ENCODE measurements at regions not wholly inside any gene's neighbourhood (a gene's known extent, or its start where the extent isn't known, plus 50 kb on each side); places are given as distances from the start of the nearest gene placed in this dataset.

GRCh38 chr18:78717051-78717765 lies 262.4 kb upstream of the SALL3 start:
- no peak overlapping the region for H3K4me3 ChIP-seq (ENCODE audit: low read depth in 1 of 2, low read length in 2 of 2)
- no peak overlapping the region for H3K27ac ChIP-seq (ENCODE audit: low read length)
- H3K9me3 ChIP-seq (ENCODE audit: control insufficient read depth in 1 of 2, low read length in 2 of 2), result no peaks in the 10 kb centered on the region
- no peaks in the 10 kb centered on the region for H3K36me3 ChIP-seq (ENCODE audit: control insufficient read depth in 1 of 2, insufficient read depth in 2 of 2, low read length in 2 of 2)
- no peaks in the 10 kb centered on the region for H3K4me1 ChIP-seq (ENCODE audit: control insufficient read depth in 1 of 2, insufficient read depth in 2 of 2, low read length in 2 of 2)
- H3K27me3 ChIP-seq (ENCODE audit: low read depth, low read length), result no peaks in the 10 kb centered on the region

GRCh38 chr18:78717766-78718150 lies 261.9 kb upstream of the SALL3 start:
- no peaks in the 10 kb centered on the region for H3K9me3 ChIP-seq (ENCODE audit: control insufficient read depth in 1 of 2, low read length in 2 of 2)
- no peaks in the 10 kb centered on the region for H3K4me1 ChIP-seq (ENCODE audit: control insufficient read depth in 1 of 2, insufficient read depth in 2 of 2, low read length in 2 of 2)
- H3K27ac ChIP-seq (ENCODE audit: low read length), result no peak overlapping the region
- H3K36me3 ChIP-seq (ENCODE audit: control insufficient read depth in 1 of 2, insufficient read depth in 2 of 2, low read length in 2 of 2), result no peaks in the 10 kb centered on the region
- no peak overlapping the region for H3K4me3 ChIP-seq (ENCODE audit: low read depth in 1 of 2, low read length in 2 of 2)
- H3K27me3 ChIP-seq (ENCODE audit: low read depth, low read length), result no peaks in the 10 kb centered on the region

- Histone ChIP-seq H3K36me3 (ENCODE audit: control insufficient read depth in 1 of 2, insufficient read depth in 2 of 2, low read length in 2 of 2) (no peaks in the 10 kb centered on the region), H3K27ac (ENCODE audit: low read length) (no peak overlapping the region), H3K9me3 (ENCODE audit: control insufficient read depth in 1 of 2, low read length in 2 of 2) (no peaks in the 10 kb centered on the region)
These were observed 259.8 kb upstream of the SALL3 start for GRCh38 chr18:78719821-78720220.

GRCh38 chr18:78720456-78721237 lies 259.0 kb upstream of the SALL3 start:
- H3K9me3 ChIP-seq (ENCODE audit: control insufficient read depth in 1 of 2, low read length in 2 of 2), result no peaks in the 10 kb centered on the region
- H3K36me3 ChIP-seq (ENCODE audit: control insufficient read depth in 1 of 2, insufficient read depth in 2 of 2, low read length in 2 of 2), result no peaks in the 10 kb centered on the region
- H3K4me3 ChIP-seq (ENCODE audit: low read depth in 1 of 2, low read length in 2 of 2), result no peak overlapping the region
- H3K27ac ChIP-seq (ENCODE audit: low read length), result no peak overlapping the region
- no peaks in the 10 kb centered on the region for H3K4me1 ChIP-seq (ENCODE audit: control insufficient read depth in 1 of 2, insufficient read depth in 2 of 2, low read length in 2 of 2)
- no peaks in the 10 kb centered on the region for H3K27me3 ChIP-seq (ENCODE audit: low read depth, low read length)

More at GRCh38 chr18:78719821-78720220, 259.8 kb upstream of the SALL3 start:
- H3K4me1 ChIP-seq (ENCODE audit: control insufficient read depth in 1 of 2, insufficient read depth in 2 of 2, low read length in 2 of 2), result no peaks in the 10 kb centered on the region
- no peaks in the 10 kb centered on the region for H3K27me3 ChIP-seq (ENCODE audit: low read depth, low read length)
- H3K4me3 ChIP-seq (ENCODE audit: low read depth in 1 of 2, low read length in 2 of 2), result no peak overlapping the region

- no peak overlapping the region for H3K27ac ChIP-seq (ENCODE audit: low read length)
- H3K4me3 ChIP-seq (ENCODE audit: low read depth in 1 of 2, low read length in 2 of 2), result no peak overlapping the region
- no peaks in the 10 kb centered on the region for H3K9me3 ChIP-seq (ENCODE audit: control insufficient read depth in 1 of 2, low read length in 2 of 2)
- H3K36me3 ChIP-seq (ENCODE audit: control insufficient read depth in 1 of 2, insufficient read depth in 2 of 2, low read length in 2 of 2), result no peaks in the 10 kb centered on the region
- H3K4me1 ChIP-seq (ENCODE audit: control insufficient read depth in 1 of 2, insufficient read depth in 2 of 2, low read length in 2 of 2), result no peaks in the 10 kb centered on the region
- no peaks in the 10 kb centered on the region for H3K27me3 ChIP-seq (ENCODE audit: low read depth, low read length)
These were observed 258.3 kb upstream of the SALL3 start for GRCh38 chr18:78721238-78721875.

- no peaks in the 10 kb centered on the region for H3K9me3 ChIP-seq (ENCODE audit: control insufficient read depth in 1 of 2, low read length in 2 of 2)
- H3K4me3 ChIP-seq (ENCODE audit: low read depth in 1 of 2, low read length in 2 of 2), result no peak overlapping the region
- no peak overlapping the region for H3K27ac ChIP-seq (ENCODE audit: low read length)
- no peaks in the 10 kb centered on the region for H3K27me3 ChIP-seq (ENCODE audit: low read depth, low read length)
- no peaks in the 10 kb centered on the region for H3K36me3 ChIP-seq (ENCODE audit: control insufficient read depth in 1 of 2, insufficient read depth in 2 of 2, low read length in 2 of 2)
- H3K4me1 ChIP-seq (ENCODE audit: control insufficient read depth in 1 of 2, insufficient read depth in 2 of 2, low read length in 2 of 2), result no peaks in the 10 kb centered on the region
These were observed 257.6 kb upstream of the SALL3 start for GRCh38 chr18:78721981-78722380.

GRCh38 chr18:78722386-78722785 lies 257.2 kb upstream of the SALL3 start:
- H3K9me3 ChIP-seq (ENCODE audit: control insufficient read depth in 1 of 2, low read length in 2 of 2), result no peaks in the 10 kb centered on the region
- H3K4me3 ChIP-seq (ENCODE audit: low read depth in 1 of 2, low read length in 2 of 2), result no peak overlapping the region
- no peaks in the 10 kb centered on the region for H3K27me3 ChIP-seq (ENCODE audit: low read depth, low read length)
- no peaks in the 10 kb centered on the region for H3K4me1 ChIP-seq (ENCODE audit: control insufficient read depth in 1 of 2, insufficient read depth in 2 of 2, low read length in 2 of 2)
- H3K36me3 ChIP-seq (ENCODE audit: control insufficient read depth in 1 of 2, insufficient read depth in 2 of 2, low read length in 2 of 2), result no peaks in the 10 kb centered on the region
- no peak overlapping the region for H3K27ac ChIP-seq (ENCODE audit: low read length)

GRCh38 chr18:78722929-78723710 lies 256.5 kb upstream of the SALL3 start:
- Histone ChIP-seq H3K27me3 (ENCODE audit: low read depth, low read length) (no peaks in the 10 kb centered on the region), H3K4me1 (ENCODE audit: control insufficient read depth in 1 of 2, insufficient read depth in 2 of 2, low read length in 2 of 2) (no peaks in the 10 kb centered on the region), H3K9me3 (ENCODE audit: control insufficient read depth in 1 of 2, low read length in 2 of 2) (no peaks in the 10 kb centered on the region), H3K4me3 (ENCODE audit: low read depth in 1 of 2, low read length in 2 of 2) (no peak overlapping the region), H3K27ac (ENCODE audit: low read length) (no peak overlapping the region), H3K36me3 (ENCODE audit: control insufficient read depth in 1 of 2, insufficient read depth in 2 of 2, low read length in 2 of 2) (no peaks in the 10 kb centered on the region)

GRCh38 chr18:78724214-78724914 lies 255.3 kb upstream of the SALL3 start:
- no peaks in the 10 kb centered on the region for H3K36me3 ChIP-seq (ENCODE audit: control insufficient read depth in 1 of 2, insufficient read depth in 2 of 2, low read length in 2 of 2)
- H3K9me3 ChIP-seq (ENCODE audit: control insufficient read depth in 1 of 2, low read length in 2 of 2), result no peaks in the 10 kb centered on the region
- H3K4me3 ChIP-seq (ENCODE audit: low read depth in 1 of 2, low read length in 2 of 2), result no peak overlapping the region
- H3K27me3 ChIP-seq (ENCODE audit: low read depth, low read length), result no peaks in the 10 kb centered on the region
- H3K27ac ChIP-seq (ENCODE audit: low read length), result no peak overlapping the region
- H3K4me1 ChIP-seq (ENCODE audit: control insufficient read depth in 1 of 2, insufficient read depth in 2 of 2, low read length in 2 of 2), result no peaks in the 10 kb centered on the region

GRCh38 chr18:78725426-78725825 lies 254.2 kb upstream of the SALL3 start:
- H3K27me3 ChIP-seq (ENCODE audit: low read depth, low read length), result no peaks in the 10 kb centered on the region

More at GRCh38 chr18:78725426-78725825, 254.2 kb upstream of the SALL3 start:
- H3K4me1 ChIP-seq (ENCODE audit: control insufficient read depth in 1 of 2, insufficient read depth in 2 of 2, low read length in 2 of 2), result no peaks in the 10 kb centered on the region
- no peak overlapping the region for H3K4me3 ChIP-seq (ENCODE audit: low read depth in 1 of 2, low read length in 2 of 2)
- H3K27ac ChIP-seq (ENCODE audit: low read length), result no peak overlapping the region
- H3K9me3 ChIP-seq (ENCODE audit: control insufficient read depth in 1 of 2, low read length in 2 of 2), result no peaks in the 10 kb centered on the region
- no peaks in the 10 kb centered on the region for H3K36me3 ChIP-seq (ENCODE audit: control insufficient read depth in 1 of 2, insufficient read depth in 2 of 2, low read length in 2 of 2)
